ENCODE measurements at regions not wholly inside any gene's neighbourhood (a gene's known extent, or its start where the extent isn't known, plus 50 kb on each side); places are given as distances from the start of the nearest gene placed in this dataset.

DNA sequence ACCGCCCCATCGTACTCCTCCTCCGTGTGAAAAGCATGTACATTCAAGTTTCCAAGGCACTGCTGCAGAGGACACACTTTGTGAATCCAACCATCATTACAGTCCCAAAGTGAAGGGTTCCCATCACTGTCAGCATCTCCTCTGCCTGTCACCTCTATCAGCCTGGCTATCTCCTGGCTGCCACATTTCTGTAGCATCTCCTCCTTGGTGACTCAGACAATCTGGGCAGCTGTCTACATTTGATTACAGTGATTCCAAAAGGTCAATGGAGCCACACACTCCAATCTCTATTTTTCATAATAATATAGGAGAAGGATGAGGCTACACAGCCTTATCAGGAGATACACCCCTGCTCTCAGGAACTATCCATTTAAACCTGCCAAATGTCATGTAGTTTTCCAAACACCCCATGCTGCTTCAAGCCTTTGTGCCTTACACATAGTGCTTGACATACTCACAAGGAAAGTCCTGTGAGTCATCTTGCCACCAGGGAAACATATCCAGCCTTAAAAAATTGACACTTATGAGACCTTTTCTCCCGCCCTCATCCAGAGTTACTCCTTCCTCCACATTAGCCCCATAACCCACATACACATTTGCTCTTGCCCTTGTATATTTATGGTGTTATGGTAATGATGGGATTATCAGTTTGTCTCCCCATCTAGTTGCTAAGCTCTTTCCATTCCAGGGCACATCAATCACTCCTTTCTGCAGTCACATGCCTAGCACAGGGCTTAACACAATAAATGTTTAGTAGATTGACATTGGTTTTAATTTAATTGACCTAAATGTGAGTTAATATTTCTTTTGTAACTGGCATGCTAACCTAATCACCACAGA, 250.1 kb upstream of the CDH5 start:
- H3K79me1 ChIP-seq (ENCODE audit: low read depth in 1 of 2, low read length in 2 of 2), result no peaks in the 10 kb centered on the region
- H2BK120ac ChIP-seq (ENCODE audit: low read depth, low read length), result peak overlapping the region; percentile 76
- peak overlapping the region; percentile 59 for H2AFZ ChIP-seq (replicated peaks; ENCODE audit: low read length, poor library complexity)
- H3K9ac ChIP-seq (ENCODE audit: low read depth, low read length), result no peak overlapping the region
- peak overlapping the region; percentile 74 for H3K4ac ChIP-seq (ENCODE audit: low read depth, low read length)
- H3K27me3 ChIP-seq (ENCODE audit: control insufficient read depth, insufficient read depth, low read length), result no peaks in the 10 kb centered on the region
- no peak overlapping the region for H3K4me3 ChIP-seq (ENCODE audit: insufficient read depth, low read depth, low read length)
- no peak overlapping the region for H3K4me2 ChIP-seq (ENCODE audit: low read depth, low read length)
- intact Hi-C loops (cut with micrococcal nuclease), result no loop called here
- peak overlapping the region; percentile 80 for H2AK5ac ChIP-seq (ENCODE audit: low read depth, low read length)
- in situ Hi-C loops (cut with MboI; ENCODE audit: low sequenced_read_pairs), result no loop called here
- H3K23ac ChIP-seq (ENCODE audit: low read depth, low read length), result peak overlapping the region; percentile 63; the same call in 1 of the 2 replicates
- H3K9me3 ChIP-seq (ENCODE audit: control insufficient read depth, insufficient read depth, low read length), result no peaks in the 10 kb centered on the region
- POLR2A ChIA-PET (ENCODE audit: unreplicated experiment), result no interaction called here
- peak overlapping the region; percentile 47 for H4K91ac ChIP-seq (ENCODE audit: insufficient read depth, low read depth, low read length)
- peak overlapping the region; percentile 1 for H2BK5ac ChIP-seq (ENCODE audit: low read depth, low read length, poor library complexity, severe bottlenecking)
- no peak overlapping the region for H3K56ac ChIP-seq (ENCODE audit: extremely low read depth, insufficient read depth, low read length)
- DNase-seq, result peak; percentile 69
- no CpG with 5 or more reads among the region's 4 CpGs for WGBS, 2 experiments (ENCODE audit: extremely low coverage in 2 of 2, insufficient read length in 1 of 2)
- H4K8ac ChIP-seq (ENCODE audit: low read depth in 2 of 2, low read length in 2 of 2), result peak overlapping the region in 1 of 2 experiments; percentile 61; a peak in 2 of 4 replicates
- ATAC-seq (ENCODE audit: low read depth), result peak; percentile 82
- dilution Hi-C loops (cut with HindIII; ENCODE audit: low sequenced_read_pairs, unreplicated experiment), result no loop called here
- peak; percentile 28 for TF ChIP-seq FOS (IDR thresholded peaks at IDR 0.05; ENCODE audit: low read depth, low read length)
- TF ChIP-seq RFX5 (IDR thresholded peaks at IDR 0.05; ENCODE audit: low read depth, low read length), result no peak
- BruUV-seq (replicated peaks), result no TSS peak
- no peak overlapping the region for H3K27ac ChIP-seq (ENCODE audit: insufficient read depth, low read length)
- H2BK20ac ChIP-seq (ENCODE audit: low read depth, low read length), result peak overlapping the region; percentile 81
- H4K20me1 ChIP-seq (ENCODE audit: insufficient read depth, low read length), result no peaks in the 10 kb centered on the region
- CTCF ChIA-PET, result interaction anchor here (1.1 kb wide), 1 partner anchor 15 kb away, joined by 3 read pairs; no protein-coding TSS in a partner anchor
- H3K4me1 ChIP-seq (ENCODE audit: control insufficient read depth, insufficient read depth, low read length), result peaks cover 7% of the 10 kb centered on the region
- peak overlapping the region; percentile 7; the same call in 1 of the 2 replicates for H4K5ac ChIP-seq (ENCODE audit: low read depth, low read length)
- peak overlapping the region; percentile 78; the same call in 2 of the 3 replicates for H2BK15ac ChIP-seq (ENCODE audit: low read depth, low read length)
- H3K14ac ChIP-seq (replicated peaks; ENCODE audit: low read depth, low read length), result peak overlapping the region; percentile 25
- H3K9me1 ChIP-seq (ENCODE audit: insufficient read depth, low read length), result peaks cover 8% of the 10 kb centered on the region
- H3K36me3 ChIP-seq (ENCODE audit: control insufficient read depth, insufficient read depth, low read length), result no peaks in the 10 kb centered on the region
- peak overlapping the region; percentile 32 for H2AK9ac ChIP-seq (replicated peaks; ENCODE audit: low read depth, low read length, poor library complexity)
- H3K18ac ChIP-seq (ENCODE audit: low read depth, low read length), result peak overlapping the region; percentile 83; the same call in 1 of the 2 replicates
